ENCODE measurements at regions not wholly inside any gene's neighbourhood (a gene's known extent, or its start where the extent isn't known, plus 50 kb on each side); places are given as distances from the start of the nearest gene placed in this dataset.

- TF ChIP-seq, protein P1, sequence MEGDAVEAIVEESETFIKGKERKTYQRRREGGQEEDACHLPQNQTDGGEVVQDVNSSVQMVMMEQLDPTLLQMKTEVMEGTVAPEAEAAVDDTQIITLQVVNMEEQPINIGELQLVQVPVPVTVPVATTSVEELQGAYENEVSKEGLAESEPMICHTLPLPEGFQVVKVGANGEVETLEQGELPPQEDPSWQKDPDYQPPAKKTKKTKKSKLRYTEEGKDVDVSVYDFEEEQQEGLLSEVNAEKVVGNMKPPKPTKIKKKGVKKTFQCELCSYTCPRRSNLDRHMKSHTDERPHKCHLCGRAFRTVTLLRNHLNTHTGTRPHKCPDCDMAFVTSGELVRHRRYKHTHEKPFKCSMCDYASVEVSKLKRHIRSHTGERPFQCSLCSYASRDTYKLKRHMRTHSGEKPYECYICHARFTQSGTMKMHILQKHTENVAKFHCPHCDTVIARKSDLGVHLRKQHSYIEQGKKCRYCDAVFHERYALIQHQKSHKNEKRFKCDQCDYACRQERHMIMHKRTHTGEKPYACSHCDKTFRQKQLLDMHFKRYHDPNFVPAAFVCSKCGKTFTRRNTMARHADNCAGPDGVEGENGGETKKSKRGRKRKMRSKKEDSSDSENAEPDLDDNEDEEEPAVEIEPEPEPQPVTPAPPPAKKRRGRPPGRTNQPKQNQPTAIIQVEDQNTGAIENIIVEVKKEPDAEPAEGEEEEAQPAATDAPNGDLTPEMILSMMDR (IDR thresholded peaks at IDR 0.05): no peak
- TF ChIP-seq POLR2A (IDR thresholded peaks at IDR 0.05): no peak
Observed at GRCh38 chr7:130927564-130927963, 193.6 kb upstream of the KLF14 start.

All from sigmoid colon (tissue), 3 donors.